WTC11 (cell line): ENCODE measurements at regions not wholly inside any gene's neighbourhood (a gene's known extent, or its start where the extent isn't known, plus 50 kb on each side); places are given as distances from the start of the nearest gene placed in this dataset.
"Not testable (repeated sequence)": the region's sequence is repeated elsewhere in the genome, so short reads cannot be mapped to it uniquely, and the experiment has no call there.

Source experiments
- ATAC-seq: fragments of 200-7000 bp; cut with Tn5 transposase; 2 replicates; pipeline ENCODE4 v1.10.0; 2021; ENCODE audit warnings: mild to moderate bottlenecking, moderate library complexity
- CTCF ChIA-PET: fragments of 300-600 bp; sonication (Branson Sonifier 250); formaldehyde crosslinking; loops from one replicate; lab custom pipeline; 2021; ENCODE audit warnings: antibody characterized with exemption; lab: Charles Lee
- POLR2A ChIA-PET: fragments of 350-600 bp; sonication (Branson Sonifier 250); formaldehyde crosslinking; loops from one replicate; lab custom pipeline; 2021; ENCODE audit warnings: antibody characterized with exemption; lab: Charles Lee
- DNase-seq: peaks from one replicate; pipeline ENCODE4 v3.0.0; 2021; ENCODE audit warnings: low spot score
- H3K27ac Mint-ChIP-seq: 2 replicates; pipeline ENCODE4 v1.8.0; 2021; ENCODE audit warnings: mixed read lengths
- H3K27me3 Mint-ChIP-seq: 2 replicates; pipeline ENCODE4 v1.8.0; 2021; ENCODE audit warnings: low read depth, mild to moderate bottlenecking, moderate library complexity, mixed read lengths
- H3K36me3 Mint-ChIP-seq: 2 replicates; pipeline ENCODE4 v1.8.0; 2021; ENCODE audit warnings: mixed read lengths
- H3K4me1 Mint-ChIP-seq: 2 replicates; pipeline ENCODE4 v1.8.0; 2022; ENCODE audit warnings: mixed read lengths
- H3K4me3 Mint-ChIP-seq: 2 replicates; pipeline ENCODE4 v1.8.0; 2021; ENCODE audit warnings: mild to moderate bottlenecking, moderate library complexity, mixed read lengths
- H3K9me3 Mint-ChIP-seq: 2 replicates; pipeline ENCODE4 v1.8.0; 2021; ENCODE audit warnings: mixed read lengths
- ETV6 ChIP-seq: sonication (generic); formaldehyde crosslinking; IDR thresholded peaks from 2 replicates; pipeline ENCODE4 v1.8.1; 2022; ENCODE audit warnings: mild to moderate bottlenecking, missing genetic modification reagents
- GABPB1 ChIP-seq: sonication (generic); formaldehyde crosslinking; IDR thresholded peaks from 2 replicates; pipeline ENCODE4 v1.8.1; 2023; ENCODE audit warnings: mild to moderate bottlenecking, missing genetic modification reagents
- IRF2 ChIP-seq: sonication (generic); formaldehyde crosslinking; IDR thresholded peaks from 2 replicates; pipeline ENCODE4 v1.8.0; 2022; ENCODE audit warnings: low read depth, missing genetic modification reagents, borderline replicate concordance
- JAZF1 ChIP-seq: fragments of 250-450 bp; sonication (Bioruptor Pico); IDR thresholded peaks from 2 replicates; pipeline ENCODE4 v1.9.0; 2021; ENCODE audit warnings: moderate library complexity, mild to moderate bottlenecking, inconsistent platforms
- NR1H2 ChIP-seq: sonication (generic); formaldehyde crosslinking; IDR thresholded peaks from 2 replicates; pipeline ENCODE4 v1.9.0; 2021; ENCODE audit warnings: mild to moderate bottlenecking, moderate library complexity, missing genetic modification reagents
- NR2C2 ChIP-seq: sonication (generic); formaldehyde crosslinking; IDR thresholded peaks from 2 replicates; pipeline ENCODE4 v1.8.0; 2022; ENCODE audit warnings: mild to moderate bottlenecking, missing genetic modification reagents
- OVOL2 ChIP-seq: fragments of 250-450 bp; sonication (Bioruptor Pico); IDR thresholded peaks from 2 replicates; pipeline ENCODE4 v1.9.0; 2021; ENCODE audit warnings: mild to moderate bottlenecking, borderline replicate concordance
- PRRX2 ChIP-seq: fragments of 250-450 bp; sonication (Bioruptor Pico); IDR thresholded peaks from 2 replicates; pipeline ENCODE4 v1.8.0; 2021; ENCODE audit warnings: mild to moderate bottlenecking
- SMAD3 ChIP-seq: sonication (generic); formaldehyde crosslinking; IDR thresholded peaks from 2 replicates; pipeline ENCODE4 v1.8.0; 2022; ENCODE audit warnings: missing genetic modification reagents, mild to moderate bottlenecking, borderline replicate concordance
- TCF7 ChIP-seq: sonication (generic); formaldehyde crosslinking; IDR thresholded peaks from 2 replicates; pipeline ENCODE4 v1.8.0; 2022; ENCODE audit warnings: mild to moderate bottlenecking, low read depth, missing genetic modification reagents, moderate library complexity
- TEAD4 ChIP-seq: sonication (generic); formaldehyde crosslinking; IDR thresholded peaks from 2 replicates; pipeline ENCODE4 v1.8.0; 2022; ENCODE audit warnings: mild to moderate bottlenecking, missing genetic modification reagents
- ZBTB21 ChIP-seq: sonication (generic); formaldehyde crosslinking; IDR thresholded peaks from 2 replicates; pipeline ENCODE4 v1.8.1; 2023; ENCODE audit warnings: mild to moderate bottlenecking, missing genetic modification reagents, borderline replicate concordance
- ZNF232 ChIP-seq: sonication (generic); formaldehyde crosslinking; IDR thresholded peaks from 2 replicates; pipeline ENCODE4 v1.8.0; 2022; ENCODE audit warnings: mild to moderate bottlenecking, missing genetic modification reagents
- ZNF416 ChIP-seq: fragments of 250-450 bp; sonication (Bioruptor Pico); IDR thresholded peaks from 2 replicates; pipeline ENCODE4 v1.9.0; 2021; ENCODE audit warnings: mild to moderate bottlenecking, inconsistent platforms
- TF ChIP-seq, protein P1 (sequence below): sonication (generic); formaldehyde crosslinking; IDR thresholded peaks from 2 replicates; pipeline ENCODE4 v1.8.1; 2023; ENCODE audit warnings: mild to moderate bottlenecking, moderate library complexity, missing genetic modification reagents
- TF ChIP-seq, protein P2 (sequence below): fragments of 250-450 bp; sonication (Bioruptor Pico); IDR thresholded peaks from 2 replicates; pipeline ENCODE4 v2.1.2; 2022; ENCODE audit warnings: mild to moderate bottlenecking, moderate library complexity
- TF ChIP-seq, protein P3 (sequence below): fragments of 250-450 bp; sonication (Bioruptor Pico); IDR thresholded peaks from 2 replicates; pipeline ENCODE4 v1.9.0; 2021; ENCODE audit warnings: moderate library complexity, mild to moderate bottlenecking, inconsistent platforms, borderline replicate concordance
- TF ChIP-seq, protein P4 (sequence below): fragments of 250-450 bp; sonication (Bioruptor Pico); conservative IDR thresholded peaks from 2 replicates; pipeline ENCODE4 v1.9.0; 2021; ENCODE audit warnings: mild to moderate bottlenecking
- TF ChIP-seq, protein P5 (sequence below): fragments of 250-450 bp; sonication (Bioruptor Pico); IDR thresholded peaks from 2 replicates; pipeline ENCODE4 v1.9.0; 2021; ENCODE audit warnings: mild to moderate bottlenecking

DNA sequence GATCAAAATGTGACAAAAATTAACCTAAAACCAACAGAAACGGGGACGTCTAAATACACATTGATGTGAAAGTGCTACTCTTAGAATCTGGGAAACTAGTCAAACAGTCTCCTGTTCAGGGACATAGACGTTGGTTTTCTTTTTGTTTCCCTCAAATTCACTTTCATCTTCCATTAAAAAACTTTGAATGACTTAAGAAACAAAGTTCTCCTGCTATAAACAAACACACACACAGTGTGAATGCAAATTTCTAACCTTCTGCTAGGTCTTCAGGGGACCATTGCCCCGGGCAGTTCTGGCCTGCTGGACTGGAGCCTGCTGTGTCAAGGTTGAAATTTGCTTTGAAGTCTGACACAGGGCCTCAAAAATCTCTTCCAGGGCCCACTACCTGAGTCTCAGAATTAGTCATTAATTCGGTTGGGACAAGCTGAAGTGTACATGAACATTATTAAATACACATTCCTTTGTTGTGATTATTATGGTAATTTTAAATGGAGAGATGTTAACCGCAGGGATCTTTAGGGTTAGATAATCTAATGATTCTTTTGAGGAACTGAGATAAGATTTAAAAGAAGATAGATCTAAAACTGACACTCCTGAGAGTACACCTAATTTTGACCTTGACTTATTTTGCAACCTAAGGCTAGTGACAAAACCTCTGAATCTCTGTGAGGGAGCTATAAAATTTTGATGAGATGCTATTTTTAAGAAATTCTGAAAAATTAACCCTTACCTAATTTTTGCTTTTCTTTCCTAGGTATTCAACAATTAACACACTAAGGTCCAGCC lies 1260.4 kb downstream of the ROBO1 start:
- ATAC-seq (peak; percentile 71), DNase-seq (peak; percentile 16)
- ChIA-PET CTCF (no interaction called here), POLR2A (no interaction called here)
- H3K27ac Mint-ChIP-seq = peak overlapping the region; percentile 34; the same call in 1 of the 2 replicates
- peaks cover 27% of the 10 kb centered on the region for H3K4me1 Mint-ChIP-seq
- TF ChIP-seq ETV6 (CRISPR knock-in tag) (no peak), OVOL2 (CRISPR knock-in tag) (no peak), GABPB1 (CRISPR knock-in tag) (no peak)
- H3K27me3 Mint-ChIP-seq = no peaks in the 10 kb centered on the region; the same call in 1 of the 2 replicates
- H3K36me3 Mint-ChIP-seq = peaks cover 8% of the 10 kb centered on the region; the same call in 1 of the 2 replicates
- H3K4me3 Mint-ChIP-seq = no peak overlapping the region
- peaks cover 19% of the 10 kb centered on the region for H3K9me3 Mint-ChIP-seq

DNA sequence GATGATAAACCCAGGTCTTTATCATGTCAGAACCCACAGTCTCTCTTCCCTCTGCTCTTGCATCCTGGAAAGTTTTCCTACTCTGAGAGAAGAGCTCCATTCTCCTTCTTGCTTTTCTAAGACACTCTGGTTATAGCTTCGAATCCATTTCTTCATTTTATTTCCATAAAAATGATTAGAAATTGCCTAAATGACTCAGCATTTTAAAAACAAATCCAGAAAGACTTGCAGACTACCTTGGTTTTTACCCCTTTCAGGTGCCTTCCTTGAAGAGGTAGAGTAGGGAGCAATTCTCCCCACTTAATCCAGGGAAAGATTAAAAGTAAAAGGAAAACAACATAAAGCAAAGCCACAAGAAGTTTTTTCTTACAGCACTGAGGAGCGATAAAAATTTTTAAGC lies 1256.0 kb downstream of the ROBO1 start:
- ATAC-seq = no peak
- peaks cover 15% of the 10 kb centered on the region; the same call in 1 of the 2 replicates for H3K36me3 Mint-ChIP-seq
- H3K4me3 Mint-ChIP-seq = no peak overlapping the region
- POLR2A ChIA-PET = no interaction called here
- no peak overlapping the region for H3K27ac Mint-ChIP-seq
- TF ChIP-seq ZNF232 (CRISPR knock-in tag) (no peak), NR1H2 (no peak), ZNF416 (CRISPR knock-in tag) (no peak), ZBTB21 (CRISPR knock-in tag) (no peak), IRF2 (CRISPR knock-in tag) (no peak), TEAD4 (CRISPR knock-in tag) (no peak), NR2C2 (CRISPR knock-in tag) (no peak)
- TF ChIP-seq, protein P1, sequence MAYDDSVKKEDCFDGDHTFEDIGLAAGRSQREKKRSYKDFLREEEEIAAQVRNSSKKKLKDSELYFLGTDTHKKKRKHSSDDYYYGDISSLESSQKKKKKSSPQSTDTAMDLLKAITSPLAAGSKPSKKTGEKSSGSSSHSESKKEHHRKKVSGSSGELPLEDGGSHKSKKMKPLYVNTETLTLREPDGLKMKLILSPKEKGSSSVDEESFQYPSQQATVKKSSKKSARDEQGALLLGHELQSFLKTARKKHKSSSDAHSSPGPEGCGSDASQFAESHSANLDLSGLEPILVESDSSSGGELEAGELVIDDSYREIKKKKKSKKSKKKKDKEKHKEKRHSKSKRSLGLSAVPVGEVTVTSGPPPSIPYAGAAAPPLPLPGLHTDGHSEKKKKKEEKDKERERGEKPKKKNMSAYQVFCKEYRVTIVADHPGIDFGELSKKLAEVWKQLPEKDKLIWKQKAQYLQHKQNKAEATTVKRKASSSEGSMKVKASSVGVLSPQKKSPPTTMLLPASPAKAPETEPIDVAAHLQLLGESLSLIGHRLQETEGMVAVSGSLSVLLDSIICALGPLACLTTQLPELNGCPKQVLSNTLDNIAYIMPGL = no peak
- H3K9me3 Mint-ChIP-seq = peaks cover 31% of the 10 kb centered on the region
- DNase-seq = no peak
- no peaks in the 10 kb centered on the region; the same call in 1 of the 2 replicates for H3K27me3 Mint-ChIP-seq
- CTCF ChIA-PET = interaction anchor here (0.9 kb wide), 1 partner anchor 134 kb away, joined by 3 read pairs; no protein-coding TSS in a partner anchor
- peaks cover 16% of the 10 kb centered on the region for H3K4me1 Mint-ChIP-seq

DNA sequence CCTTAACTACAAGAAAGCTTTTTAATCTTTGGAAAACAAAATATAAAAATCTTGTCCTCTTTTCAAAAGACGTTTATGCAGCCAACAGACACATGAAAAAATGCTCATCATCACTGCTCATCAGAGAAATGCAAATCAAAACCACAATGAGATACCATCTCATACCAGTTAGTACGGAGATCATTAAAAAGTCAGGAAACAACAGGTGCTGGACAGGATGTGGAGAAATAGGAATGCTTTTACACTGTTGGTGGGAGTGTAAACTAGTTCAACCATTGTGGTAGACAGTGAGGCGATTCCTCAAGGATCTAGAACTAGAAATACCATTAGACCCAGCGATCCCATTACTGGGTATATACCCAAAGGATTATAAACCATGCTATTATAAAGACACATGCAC lies 1255.0 kb downstream of the ROBO1 start:
- POLR2A ChIA-PET, H3K4me3 Mint-ChIP-seq, H3K27ac Mint-ChIP-seq, CTCF ChIA-PET, ATAC-seq, H3K4me1 Mint-ChIP-seq, H3K27me3 Mint-ChIP-seq, DNase-seq: not testable (repeated sequence)
- Mint-ChIP-seq H3K36me3 (peaks cover 17% of the 10 kb centered on the region; the same call in 1 of the 2 replicates), H3K9me3 (peaks cover 35% of the 10 kb centered on the region)

DNA sequence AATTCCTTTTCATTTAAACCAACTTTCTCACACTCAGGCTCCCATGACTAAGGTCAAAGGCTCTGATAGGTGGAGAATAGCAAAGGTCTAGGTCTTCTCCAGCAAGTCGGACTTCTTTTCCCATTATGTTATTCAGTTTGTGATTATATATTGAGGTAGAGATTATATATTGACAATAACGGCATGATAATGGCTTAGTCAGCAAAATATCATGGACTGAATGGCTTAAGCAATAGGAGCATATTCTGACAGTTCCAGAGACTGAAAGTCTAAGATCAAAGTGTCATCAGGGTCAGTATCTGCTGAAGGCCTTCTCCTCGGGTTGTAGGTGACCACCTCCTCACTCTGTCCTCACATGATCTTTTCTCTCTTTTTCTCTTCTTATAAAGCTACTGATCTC lies 1251.4 kb downstream of the ROBO1 start:
- no peak for ATAC-seq
- ChIA-PET POLR2A (no interaction called here), CTCF (no interaction called here)
- Mint-ChIP-seq H3K4me1 (peaks cover 11% of the 10 kb centered on the region), H3K4me3 (no peak overlapping the region), H3K27me3 (no peaks in the 10 kb centered on the region), H3K27ac (no peak overlapping the region), H3K9me3 (peaks cover 22% of the 10 kb centered on the region), H3K36me3 (peaks cover 8% of the 10 kb centered on the region; the same call in 1 of the 2 replicates)
- TF ChIP-seq, protein P2, sequence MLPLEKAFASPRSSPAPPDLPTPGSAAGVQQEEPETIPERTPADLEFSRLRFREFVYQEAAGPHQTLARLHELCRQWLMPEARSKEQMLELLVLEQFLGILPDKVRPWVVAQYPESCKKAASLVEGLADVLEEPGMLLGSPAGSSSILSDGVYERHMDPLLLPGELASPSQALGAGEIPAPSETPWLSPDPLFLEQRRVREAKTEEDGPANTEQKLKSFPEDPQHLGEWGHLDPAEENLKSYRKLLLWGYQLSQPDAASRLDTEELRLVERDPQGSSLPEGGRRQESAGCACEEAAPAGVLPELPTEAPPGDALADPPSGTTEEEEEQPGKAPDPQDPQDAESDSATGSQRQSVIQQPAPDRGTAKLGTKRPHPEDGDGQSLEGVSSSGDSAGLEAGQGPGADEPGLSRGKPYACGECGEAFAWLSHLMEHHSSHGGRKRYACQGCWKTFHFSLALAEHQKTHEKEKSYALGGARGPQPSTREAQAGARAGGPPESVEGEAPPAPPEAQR (CRISPR knock-in tag) = no peak
- TF ChIP-seq, protein P3, sequence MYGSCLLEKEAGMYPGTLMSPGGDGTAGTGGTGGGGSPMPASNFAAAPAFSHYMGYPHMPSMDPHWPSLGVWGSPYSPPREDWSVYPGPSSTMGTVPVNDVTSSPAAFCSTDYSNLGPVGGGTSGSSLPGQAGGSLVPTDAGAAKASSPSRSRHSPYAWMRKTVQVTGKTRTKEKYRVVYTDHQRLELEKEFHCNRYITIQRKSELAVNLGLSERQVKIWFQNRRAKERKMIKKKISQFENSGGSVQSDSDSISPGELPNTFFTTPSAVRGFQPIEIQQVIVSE (CRISPR knock-in tag) = no peak
- TF ChIP-seq PRRX2 (CRISPR knock-in tag) (no peak), SMAD3 (CRISPR knock-in tag) (no peak), NR2C2 (CRISPR knock-in tag) (no peak), OVOL2 (CRISPR knock-in tag) (no peak), TEAD4 (CRISPR knock-in tag) (no peak), JAZF1 (CRISPR knock-in tag) (no peak), TCF7 (no peak)
- TF ChIP-seq, protein P4, sequence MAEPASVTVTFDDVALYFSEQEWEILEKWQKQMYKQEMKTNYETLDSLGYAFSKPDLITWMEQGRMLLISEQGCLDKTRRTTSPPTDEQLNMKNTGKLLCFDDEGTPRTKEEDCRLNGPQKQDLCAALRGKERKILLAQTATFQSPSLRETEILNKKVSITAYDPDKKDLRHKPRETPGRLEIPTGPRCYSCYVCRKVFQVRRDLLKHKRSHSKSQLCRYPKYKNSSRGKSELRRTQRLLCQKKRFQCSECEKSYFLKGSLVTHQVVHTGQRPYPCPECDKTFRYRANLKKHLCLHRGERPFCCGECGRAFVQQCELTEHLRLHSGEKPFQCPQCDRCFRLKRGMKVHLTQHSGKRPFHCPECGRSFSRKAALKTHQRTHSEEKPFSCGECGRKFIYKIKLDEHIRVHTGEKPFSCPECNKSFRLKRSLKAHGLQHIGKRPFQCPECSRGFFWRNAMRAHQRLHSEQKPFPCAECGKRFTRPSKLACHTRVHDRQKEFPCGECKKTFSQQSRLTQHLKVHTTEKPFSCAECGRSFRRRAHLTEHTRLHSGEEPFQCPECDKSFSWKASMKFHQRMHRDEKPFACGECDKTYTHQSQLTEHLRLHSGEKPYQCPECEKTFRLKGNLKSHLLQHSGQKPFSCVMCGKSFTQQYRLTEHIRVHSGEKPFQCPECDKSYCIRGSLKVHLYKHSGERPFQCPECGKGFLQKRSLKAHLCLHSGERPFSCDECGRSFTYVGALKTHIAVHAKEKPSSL (CRISPR knock-in tag) = no peak
- TF ChIP-seq, protein P5, sequence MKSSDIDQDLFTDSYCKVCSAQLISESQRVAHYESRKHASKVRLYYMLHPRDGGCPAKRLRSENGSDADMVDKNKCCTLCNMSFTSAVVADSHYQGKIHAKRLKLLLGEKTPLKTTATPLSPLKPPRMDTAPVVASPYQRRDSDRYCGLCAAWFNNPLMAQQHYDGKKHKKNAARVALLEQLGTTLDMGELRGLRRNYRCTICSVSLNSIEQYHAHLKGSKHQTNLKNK = no peak
- DNase-seq = no peak
